Skeletal muscle cell (primary cell): ENCODE measurements at regions not wholly inside any gene's neighbourhood (a gene's known extent, or its start where the extent isn't known, plus 50 kb on each side); places are given as distances from the start of the nearest gene placed in this dataset.

Experiments used
- DNase-seq: peaks from one replicate; pipeline ENCODE4 v3.0.0-alpha.2; 2010; ENCODE audit warnings: low read depth
- H3K4me3 ChIP-seq: 2 replicates; pipeline ENCODE4 v1.5.1; 2011; ENCODE audit warnings: low read depth, mild to moderate bottlenecking, control low read depth, low read length, moderate library complexity

GRCh38 chr2:78941751-78942150 lies 83.8 kb upstream of the REG3G start:
- no peak for DNase-seq
- no peak overlapping the region for H3K4me3 ChIP-seq

GRCh38 chr2:78963881-78964280 lies 61.6 kb upstream of the REG3G start:
- no peak overlapping the region for H3K4me3 ChIP-seq
- no peak for DNase-seq

- H3K4me3 ChIP-seq = no peak overlapping the region
- DNase-seq = no peak
These were observed 58.2 kb upstream of the REG3G start for GRCh38 chr2:78967294-78967693.

GRCh38 chr2:78973630-78974029 lies 51.9 kb upstream of the REG3G start:
- DNase-seq = no peak
- no peak overlapping the region for H3K4me3 ChIP-seq
